ENCODE measurements at regions not wholly inside any gene's neighbourhood (a gene's known extent, or its start where the extent isn't known, plus 50 kb on each side); places are given as distances from the start of the nearest gene placed in this dataset.

DNA sequence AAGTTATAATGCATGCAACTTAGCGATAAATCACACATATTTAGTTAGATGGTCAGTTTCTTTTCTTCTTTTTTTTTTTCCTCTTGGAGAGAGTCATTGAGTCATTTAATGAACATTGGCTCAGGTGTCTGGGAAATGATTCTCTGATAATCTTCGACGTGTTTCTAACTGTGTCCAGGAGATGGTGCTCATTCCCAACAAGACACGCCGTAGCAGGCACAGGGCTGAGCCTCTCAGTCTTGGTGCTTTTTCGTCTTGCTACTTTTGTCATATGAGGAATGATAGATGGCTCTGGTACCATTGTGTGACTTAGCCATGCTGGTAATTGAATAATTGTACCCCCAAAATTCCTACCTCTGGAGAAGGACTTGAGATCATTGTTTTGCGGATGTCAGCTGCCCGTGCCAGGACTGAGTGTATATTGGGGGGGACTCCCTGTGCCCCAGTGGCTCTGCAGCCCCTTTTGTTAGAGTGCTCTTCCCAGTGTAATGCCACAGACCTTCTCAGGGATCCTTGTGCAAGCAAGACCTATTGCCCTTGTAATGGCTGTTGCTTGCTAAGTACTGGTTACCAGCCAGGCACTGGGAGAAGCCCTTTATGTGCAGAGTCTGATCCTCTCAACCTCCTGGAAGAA is 107.6 kb upstream of the CYRIA start:
- H3K9me3 Mint-ChIP-seq = no peaks in the 10 kb centered on the region; the same call in 2 of the 3 replicates
- H3K27ac Mint-ChIP-seq = no peak overlapping the region
- no peak overlapping the region for H3K4me3 Mint-ChIP-seq
- Histone ChIP-seq H3K27me3 (ENCODE audit: insufficient read depth) (no peaks in the 10 kb centered on the region), H3K36me3 (ENCODE audit: insufficient read depth) (no peaks in the 10 kb centered on the region), H3K79me2 (replicated peaks; ENCODE audit: insufficient read depth) (no peaks in the 10 kb centered on the region), H3F3A (replicated peaks; ENCODE audit: low read depth) (no peaks in the 10 kb centered on the region), H3K4me2 (no peak overlapping the region), H3K9me2 (ENCODE audit: insufficient read depth) (no peaks in the 10 kb centered on the region), H3K27ac (ENCODE audit: low read depth) (no peak overlapping the region), H3K4me3 (no peak overlapping the region), H3K4me1 (ENCODE audit: insufficient read depth) (peaks cover 9% of the 10 kb centered on the region; the same call in 1 of the 2 replicates), H2AFZ (no peak overlapping the region), H4K20me1 (replicated peaks; ENCODE audit: insufficient read depth) (no peaks in the 10 kb centered on the region)
- DNase-seq (ENCODE audit: low spot score) = peak; percentile 78
- TF ChIP-seq, protein P1, sequence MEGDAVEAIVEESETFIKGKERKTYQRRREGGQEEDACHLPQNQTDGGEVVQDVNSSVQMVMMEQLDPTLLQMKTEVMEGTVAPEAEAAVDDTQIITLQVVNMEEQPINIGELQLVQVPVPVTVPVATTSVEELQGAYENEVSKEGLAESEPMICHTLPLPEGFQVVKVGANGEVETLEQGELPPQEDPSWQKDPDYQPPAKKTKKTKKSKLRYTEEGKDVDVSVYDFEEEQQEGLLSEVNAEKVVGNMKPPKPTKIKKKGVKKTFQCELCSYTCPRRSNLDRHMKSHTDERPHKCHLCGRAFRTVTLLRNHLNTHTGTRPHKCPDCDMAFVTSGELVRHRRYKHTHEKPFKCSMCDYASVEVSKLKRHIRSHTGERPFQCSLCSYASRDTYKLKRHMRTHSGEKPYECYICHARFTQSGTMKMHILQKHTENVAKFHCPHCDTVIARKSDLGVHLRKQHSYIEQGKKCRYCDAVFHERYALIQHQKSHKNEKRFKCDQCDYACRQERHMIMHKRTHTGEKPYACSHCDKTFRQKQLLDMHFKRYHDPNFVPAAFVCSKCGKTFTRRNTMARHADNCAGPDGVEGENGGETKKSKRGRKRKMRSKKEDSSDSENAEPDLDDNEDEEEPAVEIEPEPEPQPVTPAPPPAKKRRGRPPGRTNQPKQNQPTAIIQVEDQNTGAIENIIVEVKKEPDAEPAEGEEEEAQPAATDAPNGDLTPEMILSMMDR (conservative IDR thresholded peaks at IDR 0.05; ENCODE audit: low read depth in 2 of 2) = peak; percentile 84 to 97
- TF ChIP-seq, protein P2, sequence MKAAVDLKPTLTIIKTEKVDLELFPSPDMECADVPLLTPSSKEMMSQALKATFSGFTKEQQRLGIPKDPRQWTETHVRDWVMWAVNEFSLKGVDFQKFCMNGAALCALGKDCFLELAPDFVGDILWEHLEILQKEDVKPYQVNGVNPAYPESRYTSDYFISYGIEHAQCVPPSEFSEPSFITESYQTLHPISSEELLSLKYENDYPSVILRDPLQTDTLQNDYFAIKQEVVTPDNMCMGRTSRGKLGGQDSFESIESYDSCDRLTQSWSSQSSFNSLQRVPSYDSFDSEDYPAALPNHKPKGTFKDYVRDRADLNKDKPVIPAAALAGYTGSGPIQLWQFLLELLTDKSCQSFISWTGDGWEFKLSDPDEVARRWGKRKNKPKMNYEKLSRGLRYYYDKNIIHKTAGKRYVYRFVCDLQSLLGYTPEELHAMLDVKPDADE (IDR thresholded peaks at IDR 0.05) = no peak
- no peak for TF ChIP-seq CREB1 (CRISPR knock-in tag; IDR thresholded peaks at IDR 0.05; ENCODE audit: low read depth)
- peaks cover 31% of the 10 kb centered on the region for H3K4me1 Mint-ChIP-seq
- no peaks in the 10 kb centered on the region for H3K36me3 Mint-ChIP-seq (ENCODE audit: low read depth)
- no peaks in the 10 kb centered on the region for H3K27me3 Mint-ChIP-seq (ENCODE audit: insufficient read depth, low read depth, poor library complexity)
- ATAC-seq = peak; percentile 80

DNA sequence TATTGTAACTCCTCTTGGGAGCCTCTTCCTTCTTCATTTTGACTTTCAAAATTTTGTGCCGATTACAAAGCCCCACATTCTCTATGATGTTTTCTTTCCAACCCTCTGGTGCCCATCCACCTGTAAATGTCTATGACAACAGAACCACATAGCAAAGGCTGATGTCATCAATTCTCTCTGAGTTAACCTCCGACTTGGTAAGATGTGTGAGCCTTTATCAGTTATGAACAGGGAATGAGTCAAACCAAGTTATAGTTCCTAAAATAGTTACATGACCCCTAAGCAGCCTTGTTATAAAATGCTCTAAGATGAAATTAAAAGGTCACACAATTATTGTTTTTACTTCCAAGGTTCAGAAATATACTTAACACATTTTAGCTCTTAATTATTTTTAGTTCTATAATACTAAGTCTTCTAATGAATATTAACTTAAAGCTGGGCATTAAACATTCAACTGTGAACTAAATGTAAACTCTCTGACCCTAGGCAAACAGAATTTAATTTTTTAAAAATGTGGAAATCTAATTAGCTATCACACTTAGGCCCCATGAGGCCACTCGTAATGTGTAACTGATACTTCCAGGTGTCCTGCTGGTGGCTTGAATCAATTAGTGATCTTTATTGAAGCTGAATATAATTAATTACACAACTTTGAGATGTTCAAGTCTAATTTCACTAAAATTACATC is 102.3 kb upstream of the CYRIA start:
- Histone ChIP-seq H3K27me3 (ENCODE audit: insufficient read depth) (no peaks in the 10 kb centered on the region), H2AFZ (no peak overlapping the region), H3K9me2 (ENCODE audit: insufficient read depth) (no peaks in the 10 kb centered on the region), H3K36me3 (ENCODE audit: insufficient read depth) (no peaks in the 10 kb centered on the region), H3K27ac (ENCODE audit: low read depth) (no peak overlapping the region), H3K4me3 (no peak overlapping the region), H3K79me2 (replicated peaks; ENCODE audit: insufficient read depth) (no peaks in the 10 kb centered on the region), H4K20me1 (replicated peaks; ENCODE audit: insufficient read depth) (no peaks in the 10 kb centered on the region), H3F3A (replicated peaks; ENCODE audit: low read depth) (no peaks in the 10 kb centered on the region), H3K4me1 (ENCODE audit: insufficient read depth) (no peaks in the 10 kb centered on the region), H3K4me2 (no peak overlapping the region)
- Mint-ChIP-seq H3K36me3 (ENCODE audit: low read depth) (no peaks in the 10 kb centered on the region), H3K27ac (no peak overlapping the region), H3K4me3 (no peak overlapping the region), H3K4me1 (peaks cover 3% of the 10 kb centered on the region; the same call in 1 of the 3 replicates), H3K9me3 (no peaks in the 10 kb centered on the region), H3K27me3 (ENCODE audit: insufficient read depth, low read depth, poor library complexity) (no peaks in the 10 kb centered on the region)
- TF ChIP-seq, protein P2 (IDR thresholded peaks at IDR 0.05) = no peak
- TF ChIP-seq ZNF114 (CRISPR knock-in tag; IDR thresholded peaks at IDR 0.05) = no peak
- TF ChIP-seq CREB1 (CRISPR knock-in tag; IDR thresholded peaks at IDR 0.05; ENCODE audit: low read depth) = no peak
- no peak for TF ChIP-seq NANOG (IDR thresholded peaks at IDR 0.05; ENCODE audit: borderline replicate concordance)
- ATAC-seq (no peak), DNase-seq (ENCODE audit: low spot score) (no peak)

All from GM23338 (cell line).